NCI-H345 treated with DMSO at 0.1 percent for 48 hours (cell line): ENCODE measurements at regions not wholly inside any gene's neighbourhood (a gene's known extent, or its start where the extent isn't known, plus 50 kb on each side); places are given as distances from the start of the nearest gene placed in this dataset.
A peak's percentile ranks its signal among the peaks of the same experiment; 100 is the strongest.

Source experiments
- DNase-seq: peaks from one replicate; lab custom pipeline; 2025; ENCODE audit not compliant: unreplicated experiment; lab: John Stamatoyannopoulos, UW

DNA sequence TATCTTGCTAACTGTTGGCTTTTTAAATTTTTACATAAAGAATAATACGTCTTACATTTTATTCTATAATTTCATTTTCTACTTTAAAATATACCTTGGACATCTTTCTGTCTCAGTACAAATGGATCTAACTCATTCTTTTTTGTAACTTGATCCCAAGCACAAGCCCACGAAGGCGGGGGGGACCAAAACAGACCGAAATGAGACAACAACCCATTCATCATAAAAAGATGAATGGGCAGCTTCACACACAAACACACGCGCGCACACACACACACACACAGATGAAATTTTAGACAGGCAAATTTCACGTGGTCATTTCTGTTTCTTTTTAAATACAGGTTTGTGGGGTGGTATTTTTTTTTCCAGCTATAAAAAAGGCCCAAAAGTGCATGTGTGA, 271.3 kb upstream of the TOPAZ1 start:
- no peak for DNase-seq

GRCh38 chr3:43970920-43971319, 270.8 kb upstream of the TOPAZ1 start:
- no peak for DNase-seq

DNA sequence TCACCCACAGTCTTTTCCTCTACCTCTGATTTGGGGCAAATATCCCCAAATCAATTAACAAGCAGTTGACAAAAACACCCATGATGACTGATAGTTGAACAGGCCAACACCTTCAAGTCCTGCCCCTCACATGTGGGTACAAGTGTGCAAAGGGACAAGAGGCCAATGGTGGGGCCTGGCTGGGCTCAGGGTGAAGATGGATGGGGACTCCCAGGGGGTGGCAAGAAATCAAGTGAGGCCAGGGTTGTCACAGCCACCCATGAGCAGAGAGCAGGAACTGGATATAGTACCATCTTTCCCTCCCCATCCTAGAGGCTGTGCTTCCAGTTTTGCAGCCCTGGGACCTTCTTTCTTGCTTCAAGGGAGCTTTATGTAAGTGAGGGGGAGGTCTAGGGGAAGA, 270.2 kb upstream of the TOPAZ1 start:
- DNase-seq, result no peak

GRCh38 chr3:43978708-43979107, 263.0 kb upstream of the TOPAZ1 start:
- DNase-seq, result no peak

DNA sequence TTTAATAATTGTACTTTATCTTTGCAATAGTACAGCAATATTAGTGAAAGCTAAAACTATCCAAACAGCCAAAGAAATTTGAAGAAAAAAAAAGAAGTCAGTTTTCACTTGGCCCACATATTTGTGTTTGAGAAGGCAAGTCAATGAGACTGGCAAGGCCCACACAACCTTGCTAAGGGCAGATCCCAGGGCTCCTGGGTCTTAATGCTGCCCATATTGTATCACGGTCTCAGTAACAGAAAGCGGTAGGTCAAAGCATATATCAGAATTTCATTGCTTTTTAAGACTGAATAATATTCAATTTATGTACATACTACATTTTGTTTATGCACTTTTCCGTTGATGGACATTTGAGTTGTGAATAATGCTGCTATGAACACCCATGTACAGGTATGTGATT, 262.0 kb upstream of the TOPAZ1 start:
- DNase-seq, result no peak

DNA sequence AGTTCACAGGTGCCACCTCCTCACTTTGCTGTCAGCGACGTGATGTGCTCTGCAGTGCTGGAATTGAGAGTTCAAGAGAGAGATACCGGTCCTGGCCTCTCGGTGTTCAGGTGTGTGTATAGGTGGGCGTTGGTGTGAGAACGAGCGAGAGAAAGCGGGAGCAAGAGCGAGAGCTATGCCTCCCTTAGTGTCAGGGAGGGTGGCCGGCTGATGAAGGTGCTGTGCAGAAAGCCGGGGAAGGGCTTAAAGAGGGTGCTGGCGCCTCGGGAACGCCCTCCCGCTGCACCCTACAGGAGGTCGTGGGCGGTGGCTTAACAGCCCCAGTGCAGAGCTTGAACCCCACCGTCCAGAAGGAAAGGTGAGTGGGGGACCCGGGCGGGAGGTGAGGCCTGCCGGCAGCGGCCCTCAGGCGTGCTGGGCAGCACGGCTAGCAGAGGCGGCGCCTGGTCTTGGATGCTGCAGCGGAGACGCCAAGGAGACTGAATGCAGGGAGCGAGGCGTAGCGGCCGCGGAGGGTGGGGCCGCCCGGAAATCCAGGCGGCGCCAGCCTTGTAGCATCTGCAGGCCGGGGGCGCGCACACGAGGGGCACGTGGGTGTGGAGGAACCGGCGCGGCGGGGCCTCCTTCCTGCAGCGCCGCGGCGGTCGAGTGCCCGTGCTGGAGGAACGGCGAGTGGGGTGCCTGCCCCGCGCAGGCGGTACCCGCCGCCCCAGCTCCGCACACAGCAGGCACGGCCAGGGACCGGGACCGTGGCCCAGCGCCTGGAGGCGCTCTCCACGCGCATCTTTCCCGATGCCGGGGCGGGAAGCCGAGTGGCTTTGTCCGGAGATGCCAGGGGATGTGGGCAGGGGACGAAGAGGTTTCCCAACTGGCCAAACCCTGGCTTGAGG, 246.8 kb upstream of the TOPAZ1 start:
- DNase-seq, result peak; percentile 38

- no peak for DNase-seq
These were observed 245.9 kb upstream of the TOPAZ1 start for GRCh38 chr3:43995547-43996378.

GRCh38 chr3:43996379-43997301, 245.0 kb upstream of the TOPAZ1 start:
- no peak for DNase-seq

DNA sequence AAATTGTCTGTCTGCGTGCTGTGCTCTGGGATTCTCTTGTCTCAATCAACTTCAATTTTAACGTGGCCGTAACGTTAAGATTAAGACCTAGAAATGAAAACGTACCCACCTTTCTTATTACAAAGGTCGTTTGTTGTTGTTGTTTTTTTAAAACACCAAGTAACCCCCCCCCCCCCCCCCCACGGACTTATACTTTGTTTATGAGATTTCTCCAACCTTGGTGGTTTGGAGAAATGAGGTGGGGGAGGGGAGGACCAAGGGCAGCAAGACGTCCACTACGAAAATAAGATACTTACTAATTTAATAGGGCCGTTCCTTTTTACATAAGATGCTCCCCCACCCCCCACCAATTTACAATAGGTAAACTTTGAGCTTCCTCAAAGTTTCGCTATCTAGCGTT, 244.4 kb upstream of the TOPAZ1 start:
- no peak for DNase-seq

DNA sequence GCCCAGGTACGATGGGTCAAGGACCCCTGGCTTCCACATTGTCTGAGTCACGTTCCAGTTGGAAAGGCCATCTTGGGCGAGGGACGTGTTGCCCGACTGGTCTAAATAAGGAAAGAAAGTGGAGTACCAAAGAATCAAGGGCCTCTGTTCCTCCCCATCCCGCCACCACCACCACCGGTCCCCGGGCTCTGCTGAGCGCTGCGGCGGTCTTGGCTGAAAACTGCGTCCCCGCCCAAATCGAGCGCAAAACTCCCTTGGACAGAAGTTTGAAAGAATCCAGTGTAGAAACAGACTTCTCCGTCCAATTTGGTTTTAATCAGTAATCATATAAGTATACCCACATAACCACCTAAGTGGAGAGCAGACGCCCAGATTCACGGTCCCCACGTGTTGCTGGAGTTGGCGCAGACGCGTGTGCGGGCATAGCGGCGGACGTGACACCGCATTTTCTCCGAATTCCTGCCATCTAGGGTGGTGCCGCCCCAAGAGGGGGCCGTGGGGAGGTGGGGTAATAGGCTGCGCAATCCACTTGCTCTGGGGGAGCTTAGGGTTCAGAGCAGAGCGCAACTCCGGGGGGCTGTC, 243.8 kb upstream of the TOPAZ1 start:
- no peak for DNase-seq

- DNase-seq, result no peak
These were observed 243.3 kb upstream of the TOPAZ1 start for GRCh38 chr3:43998370-43998835.

DNA sequence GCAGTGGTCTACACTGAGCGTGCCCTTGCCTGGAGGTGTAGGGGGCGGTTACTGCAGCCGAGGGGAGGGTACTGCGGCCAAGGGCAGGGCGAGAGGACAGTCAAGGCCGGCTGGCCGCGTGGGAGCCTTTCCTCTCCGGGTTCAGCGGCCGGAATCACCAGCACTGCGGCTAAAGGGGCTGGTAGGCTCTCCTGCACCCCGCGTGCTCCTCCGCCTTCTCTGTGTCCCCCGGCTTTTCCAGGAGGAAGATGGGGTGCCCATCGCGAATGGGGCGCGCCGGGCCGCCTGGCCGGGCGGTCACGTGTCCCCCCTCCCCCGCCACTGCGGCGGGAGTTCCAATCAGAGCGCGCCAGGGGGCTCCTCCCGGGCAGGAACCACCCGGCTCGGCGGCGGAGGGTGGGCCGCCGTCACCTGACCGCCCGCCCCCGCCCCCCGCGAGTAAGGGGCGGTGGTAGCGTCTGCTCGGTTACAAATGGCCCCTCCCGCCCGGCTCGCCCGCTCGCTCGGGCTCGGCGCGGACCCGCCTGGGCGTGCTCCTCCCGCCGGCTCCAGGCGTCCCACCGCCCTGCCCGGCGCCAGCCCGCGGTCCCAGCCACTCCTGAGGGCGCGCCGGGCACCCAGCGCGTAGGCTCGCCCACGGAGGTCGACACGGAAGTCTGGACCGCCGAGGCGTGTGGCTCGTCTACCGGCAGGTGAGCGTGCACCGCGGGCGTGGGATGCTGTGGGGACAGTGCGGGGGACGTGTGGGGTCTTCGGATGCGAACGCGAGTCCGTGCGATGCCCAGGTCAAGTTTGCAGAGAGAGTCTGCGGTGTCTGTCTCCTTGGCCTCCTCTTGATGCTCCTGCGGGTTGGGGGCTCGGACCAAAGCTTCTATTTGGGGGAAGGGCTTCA, 242.6 kb upstream of the TOPAZ1 start:
- DNase-seq, result peak; percentile 78

GRCh38 chr3:43999728-44000319, 241.9 kb upstream of the TOPAZ1 start:
- no peak for DNase-seq

DNA sequence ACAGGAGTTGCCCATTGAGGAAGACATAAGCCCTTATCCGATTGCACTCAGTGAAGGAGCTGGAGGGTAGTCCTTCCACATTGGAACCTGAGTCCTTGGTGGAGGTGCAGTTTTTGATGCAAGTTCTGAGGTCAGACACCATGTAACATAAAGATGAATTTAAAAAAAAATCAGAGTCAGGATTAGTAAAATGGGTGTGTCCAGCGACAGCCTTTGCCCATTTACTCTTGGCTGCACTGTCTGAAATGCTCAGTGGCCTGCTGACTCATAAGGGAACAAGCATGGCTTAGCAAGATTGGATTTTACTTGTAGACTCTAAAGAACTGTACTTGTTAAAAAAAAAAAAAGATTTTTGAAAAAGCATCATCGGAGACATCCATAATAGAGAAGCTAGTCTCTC, 241.1 kb upstream of the TOPAZ1 start:
- DNase-seq, result no peak

- no peak for DNase-seq
These were observed 240.6 kb upstream of the TOPAZ1 start for GRCh38 chr3:44001072-44001471.

DNA sequence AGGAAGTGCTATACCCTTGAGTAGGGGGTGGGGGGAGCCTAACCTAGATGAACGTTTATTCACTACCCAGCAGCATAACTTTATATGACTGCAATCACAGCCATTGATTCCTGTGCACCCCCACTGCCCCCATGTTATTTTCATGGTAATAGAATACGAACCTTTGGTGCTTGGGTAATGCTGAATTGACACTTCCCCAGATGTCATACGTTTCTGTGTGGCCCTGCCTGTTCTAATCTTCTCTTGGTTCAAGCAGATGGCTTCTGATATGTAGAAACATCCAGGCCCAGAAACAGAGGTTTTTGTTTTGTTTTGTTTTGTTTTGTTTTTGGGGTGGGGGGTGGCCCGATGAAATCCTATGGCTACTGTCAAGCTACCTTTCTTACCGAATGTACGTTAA, 237.9 kb upstream of the TOPAZ1 start:
- DNase-seq, result no peak

- DNase-seq, result no peak
These were observed 230.0 kb upstream of the TOPAZ1 start for GRCh38 chr3:44011680-44012079.

DNA sequence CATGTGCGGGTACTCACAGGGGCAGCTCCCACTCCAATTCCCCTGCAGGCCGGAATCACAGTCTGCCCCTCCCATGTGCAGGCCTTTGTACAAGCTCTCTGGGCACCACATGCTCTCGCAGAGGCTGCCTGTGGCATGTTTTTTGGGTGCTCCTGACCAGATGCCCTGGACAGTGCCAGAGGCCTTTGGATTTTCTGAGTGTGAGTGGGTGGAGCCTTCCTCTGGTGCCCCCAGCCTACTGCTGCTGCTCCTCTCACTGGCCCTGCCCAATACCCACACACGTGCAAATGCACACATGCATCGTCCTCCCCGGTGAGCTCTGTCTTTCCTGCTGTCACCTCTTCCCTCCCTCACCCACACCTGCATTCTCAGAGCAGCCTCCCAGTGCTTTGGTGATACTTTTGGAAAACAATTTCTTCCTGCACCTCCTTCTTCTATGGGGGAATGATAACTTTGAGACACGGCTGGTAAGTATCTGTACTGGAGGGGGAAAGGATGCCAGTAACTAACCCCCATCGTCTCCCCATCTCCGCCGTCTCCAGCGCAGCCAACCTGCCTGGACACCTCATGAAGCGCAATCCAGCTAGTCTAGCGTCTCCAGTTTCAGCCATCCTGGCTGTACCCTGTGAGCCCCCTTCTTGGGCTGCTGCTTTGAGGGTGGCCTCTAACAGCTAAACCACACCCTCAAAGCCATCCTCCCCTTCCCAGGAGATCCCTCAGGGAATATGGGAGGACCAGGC, 229.4 kb upstream of the TOPAZ1 start:
- DNase-seq, result no peak

GRCh38 chr3:44013967-44014366, 227.7 kb upstream of the TOPAZ1 start:
- no peak for DNase-seq
